T-helper 2 cell (primary cell): ENCODE measurements at regions not wholly inside any gene's neighbourhood (a gene's known extent, or its start where the extent isn't known, plus 50 kb on each side); places are given as distances from the start of the nearest gene placed in this dataset.

Experiments used
- DNase-seq, 5 experiments: peaks; one replicate each; pipeline versions ENCODE4 v3.0.0 to v3.0.0-alpha.2; 2012 to 2022

GRCh38 chr5:163366757-163367156, 70.6 kb upstream of the CCNG1 start:
- DNase-seq = no peak

- DNase-seq = no peak
Observed at GRCh38 chr5:163369776-163370385, 67.5 kb upstream of the CCNG1 start.

- DNase-seq = no peak
Observed at GRCh38 chr5:163373436-163374084, 63.8 kb upstream of the CCNG1 start.

- no peak for DNase-seq
Observed at GRCh38 chr5:163377982-163378381, 59.4 kb upstream of the CCNG1 start.

- DNase-seq = no peak
Observed at GRCh38 chr5:163379298-163380155, 57.9 kb upstream of the CCNG1 start.

- no peak for DNase-seq
Observed at GRCh38 chr5:163381832-163382231, 55.6 kb upstream of the CCNG1 start.

- no peak for DNase-seq
Observed at GRCh38 chr5:163383754-163384153, 53.6 kb upstream of the CCNG1 start.

GRCh38 chr5:163384669-163385068, 52.7 kb upstream of the CCNG1 start:
- DNase-seq = no peak

GRCh38 chr5:163385271-163385670, 52.1 kb upstream of the CCNG1 start:
- DNase-seq = no peak

- no peak for DNase-seq
Observed at GRCh38 chr5:163385824-163386223, 51.6 kb upstream of the CCNG1 start.

GRCh38 chr5:163386352-163386751, 51.0 kb upstream of the CCNG1 start:
- DNase-seq = no peak

GRCh38 chr5:163387589-163388343, 49.6 kb upstream of the CCNG1 start:
- DNase-seq = no peak
